Ramos (cell line): ENCODE measurements at regions not wholly inside any gene's neighbourhood (a gene's known extent, or its start where the extent isn't known, plus 50 kb on each side); places are given as distances from the start of the nearest gene placed in this dataset.
"Not testable (repeated sequence)": the region's sequence is repeated elsewhere in the genome, so short reads cannot be mapped to it uniquely, and the experiment has no call there.

Experiments
- in situ Hi-C: fragments of 300-500 bp; cut with MboI; formaldehyde crosslinking; loops from one replicate; pipeline ENCODE4 v1.14.3; 2022; ENCODE audit warnings: low sequenced_read_pairs; ENCODE audit not compliant: unreplicated experiment

GRCh38 chr1:182173808-182174512, 112.4 kb upstream of the ZNF648 start:
- in situ Hi-C loops: no loop called here

GRCh38 chr1:182172699-182173098, 111.2 kb upstream of the ZNF648 start:
- in situ Hi-C loops: no loop called here

- in situ Hi-C loops: no loop called here
Measured at GRCh38 chr1:182170891-182171461, 109.5 kb upstream of the ZNF648 start.

GRCh38 chr1:182169203-182169602, 107.7 kb upstream of the ZNF648 start:
- in situ Hi-C loops: no loop called here

- in situ Hi-C loops: no loop called here
Measured at GRCh38 chr1:182166750-182167149, 105.2 kb upstream of the ZNF648 start.

- in situ Hi-C loops: no loop called here
Measured at GRCh38 chr1:182166321-182166720, 104.8 kb upstream of the ZNF648 start.

- in situ Hi-C loops: no loop called here
Measured at GRCh38 chr1:182164273-182164672, 102.8 kb upstream of the ZNF648 start.

GRCh38 chr1:182163821-182164223, 102.3 kb upstream of the ZNF648 start:
- in situ Hi-C loops: no loop called here

- in situ Hi-C loops: no loop called here
Measured at GRCh38 chr1:182159443-182159842, 97.9 kb upstream of the ZNF648 start.

- in situ Hi-C loops: no loop called here
Measured at GRCh38 chr1:182157187-182157586, 95.7 kb upstream of the ZNF648 start.

GRCh38 chr1:182154425-182154824, 92.9 kb upstream of the ZNF648 start:
- in situ Hi-C loops: not testable (repeated sequence)

- in situ Hi-C loops: loop anchor here (25.0 kb wide), 1 partner anchor 638 kb away; the partner anchor contains the start of gene NPL
Measured at GRCh38 chr1:182149411-182149965, 88.0 kb upstream of the ZNF648 start.

GRCh38 chr1:182147951-182148350, 86.4 kb upstream of the ZNF648 start:
- in situ Hi-C loops: loop anchor here (25.0 kb wide), 1 partner anchor 639 kb away; the partner anchor contains the start of gene NPL

- in situ Hi-C loops: loop anchor here (25.0 kb wide), 1 partner anchor 640 kb away; the partner anchor contains the start of gene NPL
Measured at GRCh38 chr1:182147136-182147820, 85.8 kb upstream of the ZNF648 start.

GRCh38 chr1:182146286-182146685, 84.8 kb upstream of the ZNF648 start:
- in situ Hi-C loops: loop anchor here (25.0 kb wide), 1 partner anchor 641 kb away; the partner anchor contains the start of gene NPL

GRCh38 chr1:182145441-182145840, 83.9 kb upstream of the ZNF648 start:
- in situ Hi-C loops: loop anchor here (25.0 kb wide), 1 partner anchor 642 kb away; the partner anchor contains the start of gene NPL

GRCh38 chr1:182144646-182145030, 83.1 kb upstream of the ZNF648 start:
- in situ Hi-C loops: loop anchor here (25.0 kb wide), 1 partner anchor 643 kb away; the partner anchor contains the start of gene NPL

- in situ Hi-C loops: loop anchor here (25.0 kb wide), 1 partner anchor 643 kb away; the partner anchor contains the start of gene NPL
Measured at GRCh38 chr1:182143825-182144645, 82.5 kb upstream of the ZNF648 start.

GRCh38 chr1:182143154-182143657, 81.7 kb upstream of the ZNF648 start:
- in situ Hi-C loops: loop anchor here (25.0 kb wide), 1 partner anchor 644 kb away; the partner anchor contains the start of gene NPL
